ENCODE measurements at regions not wholly inside any gene's neighbourhood (a gene's known extent, or its start where the extent isn't known, plus 50 kb on each side); places are given as distances from the start of the nearest gene placed in this dataset.

DNA sequence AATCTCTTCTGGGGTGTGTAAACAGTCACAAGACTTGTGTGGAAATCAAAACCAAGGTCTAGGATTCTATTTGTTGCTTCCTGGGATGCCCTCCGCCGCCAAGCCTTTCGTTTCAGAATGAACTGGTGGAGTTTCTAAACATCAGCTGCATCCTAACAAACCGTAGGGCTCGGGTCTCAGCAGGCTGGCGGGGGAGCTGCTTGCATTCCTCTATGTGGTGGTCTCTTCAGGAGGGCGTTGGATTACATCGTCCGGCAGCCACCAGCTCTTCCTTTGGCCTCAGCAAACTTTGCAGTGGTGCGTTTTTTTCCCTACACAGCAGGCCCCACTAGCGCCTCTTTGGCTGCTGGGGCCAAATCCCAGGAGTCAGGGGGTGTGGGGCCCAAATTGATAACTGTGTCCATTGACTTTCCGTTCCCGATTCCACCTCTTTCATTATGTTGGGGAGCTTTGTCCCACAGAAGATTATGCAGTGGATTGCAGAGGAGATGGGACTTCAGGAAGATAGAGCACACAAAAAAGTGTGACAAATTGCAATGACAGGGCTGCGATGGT is 390.0 kb upstream of the NR2F2 start:
- H3K4me2 ChIP-seq (ENCODE audit: low read length), result no peak overlapping the region
- TF ChIP-seq EZH2 (IDR thresholded peaks at IDR 0.05; ENCODE audit: borderline replicate concordance, low read length), result no peak
- TF ChIP-seq, protein P1, sequence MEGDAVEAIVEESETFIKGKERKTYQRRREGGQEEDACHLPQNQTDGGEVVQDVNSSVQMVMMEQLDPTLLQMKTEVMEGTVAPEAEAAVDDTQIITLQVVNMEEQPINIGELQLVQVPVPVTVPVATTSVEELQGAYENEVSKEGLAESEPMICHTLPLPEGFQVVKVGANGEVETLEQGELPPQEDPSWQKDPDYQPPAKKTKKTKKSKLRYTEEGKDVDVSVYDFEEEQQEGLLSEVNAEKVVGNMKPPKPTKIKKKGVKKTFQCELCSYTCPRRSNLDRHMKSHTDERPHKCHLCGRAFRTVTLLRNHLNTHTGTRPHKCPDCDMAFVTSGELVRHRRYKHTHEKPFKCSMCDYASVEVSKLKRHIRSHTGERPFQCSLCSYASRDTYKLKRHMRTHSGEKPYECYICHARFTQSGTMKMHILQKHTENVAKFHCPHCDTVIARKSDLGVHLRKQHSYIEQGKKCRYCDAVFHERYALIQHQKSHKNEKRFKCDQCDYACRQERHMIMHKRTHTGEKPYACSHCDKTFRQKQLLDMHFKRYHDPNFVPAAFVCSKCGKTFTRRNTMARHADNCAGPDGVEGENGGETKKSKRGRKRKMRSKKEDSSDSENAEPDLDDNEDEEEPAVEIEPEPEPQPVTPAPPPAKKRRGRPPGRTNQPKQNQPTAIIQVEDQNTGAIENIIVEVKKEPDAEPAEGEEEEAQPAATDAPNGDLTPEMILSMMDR (IDR thresholded peaks at IDR 0.05; ENCODE audit: low read length), result no peak
- H3K4me1 ChIP-seq (ENCODE audit: insufficient read depth, low read length, severe bottlenecking), result no peaks in the 10 kb centered on the region
- H3K27ac ChIP-seq (ENCODE audit: low read depth, low read length, poor library complexity, severe bottlenecking), result no peak overlapping the region
- H2AFZ ChIP-seq (ENCODE audit: low read length), result no peak overlapping the region
- no peaks in the 10 kb centered on the region for H3K79me2 ChIP-seq (ENCODE audit: insufficient read depth, low read length)
- H3K9me2 ChIP-seq (ENCODE audit: low read depth, low read length), result no peaks in the 10 kb centered on the region
- no peak overlapping the region for H3K9ac ChIP-seq (ENCODE audit: low read length)
- H3K36me3 ChIP-seq (ENCODE audit: insufficient read depth, low read length), result no peaks in the 10 kb centered on the region
- no peaks in the 10 kb centered on the region for H3K27me3 ChIP-seq (ENCODE audit: insufficient read depth, low read length)
- no peaks in the 10 kb centered on the region for H3K9me3 ChIP-seq (ENCODE audit: low read length)
- no peaks in the 10 kb centered on the region for H3F3A ChIP-seq (ENCODE audit: insufficient read depth, low read length)
- no peaks in the 10 kb centered on the region for H4K20me1 ChIP-seq (ENCODE audit: insufficient read depth, low read length)
- H3K4me3 ChIP-seq (ENCODE audit: low read depth, low read length, poor library complexity, severe bottlenecking), result no peak overlapping the region

DNA sequence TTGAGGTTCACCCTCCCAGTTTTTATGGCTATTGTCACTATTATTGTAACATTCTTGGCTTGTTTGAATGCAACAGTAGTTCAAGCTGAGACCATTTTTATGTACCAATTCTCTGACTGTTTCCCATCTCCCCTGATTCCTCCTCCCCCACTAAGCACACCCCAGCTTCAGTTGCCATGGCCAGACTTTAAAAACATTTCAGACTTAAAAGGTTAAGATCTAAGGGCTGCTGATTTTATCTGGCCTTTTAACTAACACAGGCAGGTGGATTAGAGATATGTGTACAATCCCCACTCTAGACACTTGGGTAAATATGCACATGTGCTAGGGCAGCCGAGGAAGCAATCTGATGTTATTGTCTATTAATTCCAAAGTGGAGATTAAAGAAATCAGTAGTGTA is 386.3 kb upstream of the NR2F2 start:
- H3K79me2 ChIP-seq (ENCODE audit: insufficient read depth, low read length), result no peaks in the 10 kb centered on the region
- TF ChIP-seq, protein P1 (IDR thresholded peaks at IDR 0.05; ENCODE audit: low read length), result no peak
- no peak for TF ChIP-seq EZH2 (IDR thresholded peaks at IDR 0.05; ENCODE audit: borderline replicate concordance, low read length)
- H2AFZ ChIP-seq (ENCODE audit: low read length), result no peak overlapping the region
- no peaks in the 10 kb centered on the region for H3K36me3 ChIP-seq (ENCODE audit: insufficient read depth, low read length)
- no peaks in the 10 kb centered on the region for H3K4me1 ChIP-seq (ENCODE audit: insufficient read depth, low read length, severe bottlenecking)
- no peaks in the 10 kb centered on the region for H3K9me2 ChIP-seq (ENCODE audit: low read depth, low read length)
- H3K4me2 ChIP-seq (ENCODE audit: low read length), result no peak overlapping the region
- no peaks in the 10 kb centered on the region for H3K27me3 ChIP-seq (ENCODE audit: insufficient read depth, low read length)
- H3F3A ChIP-seq (ENCODE audit: insufficient read depth, low read length), result no peaks in the 10 kb centered on the region
- H3K9ac ChIP-seq (ENCODE audit: low read length), result no peak overlapping the region
- H3K4me3 ChIP-seq (ENCODE audit: low read depth, low read length, poor library complexity, severe bottlenecking), result no peak overlapping the region
- H4K20me1 ChIP-seq (ENCODE audit: insufficient read depth, low read length), result no peaks in the 10 kb centered on the region
- no peak overlapping the region for H3K27ac ChIP-seq (ENCODE audit: low read depth, low read length, poor library complexity, severe bottlenecking)
- no peaks in the 10 kb centered on the region for H3K9me3 ChIP-seq (ENCODE audit: low read length)

DNA sequence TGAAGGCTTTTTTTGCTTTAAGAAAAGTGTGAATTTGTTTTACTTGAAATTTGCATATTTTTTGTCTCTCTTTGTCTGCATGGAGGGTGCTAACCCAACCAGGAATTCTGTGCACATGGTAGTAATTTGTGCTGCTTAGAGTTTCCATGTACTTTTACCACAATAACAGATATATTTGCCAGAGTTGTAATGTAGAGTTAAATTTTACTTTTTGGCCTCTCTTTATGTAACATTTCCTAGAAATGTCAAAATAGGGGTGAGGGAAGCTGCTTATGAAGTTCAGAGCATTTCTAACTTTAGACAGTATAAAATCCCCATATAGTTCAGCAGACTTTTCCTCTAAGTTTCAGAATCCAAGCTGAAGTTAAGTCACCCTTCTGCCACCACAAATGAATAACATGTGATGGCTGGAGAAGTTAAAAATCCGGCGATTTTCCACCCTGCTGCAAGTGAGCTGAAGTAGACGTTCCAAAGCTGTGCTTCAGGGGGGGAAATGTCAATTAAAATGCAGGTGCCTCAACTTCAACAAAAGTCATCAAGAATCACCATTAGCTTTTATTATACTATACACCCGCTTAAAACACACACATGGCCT is 385.7 kb upstream of the NR2F2 start:
- Histone ChIP-seq H3K27me3 (ENCODE audit: insufficient read depth, low read length) (no peaks in the 10 kb centered on the region), H3K27ac (ENCODE audit: low read depth, low read length, poor library complexity, severe bottlenecking) (no peak overlapping the region), H3F3A (ENCODE audit: insufficient read depth, low read length) (no peaks in the 10 kb centered on the region), H3K9me3 (ENCODE audit: low read length) (no peaks in the 10 kb centered on the region), H2AFZ (ENCODE audit: low read length) (no peak overlapping the region), H3K9me2 (ENCODE audit: low read depth, low read length) (no peaks in the 10 kb centered on the region), H3K79me2 (ENCODE audit: insufficient read depth, low read length) (no peaks in the 10 kb centered on the region), H3K9ac (ENCODE audit: low read length) (no peak overlapping the region), H3K4me2 (ENCODE audit: low read length) (no peak overlapping the region), H4K20me1 (ENCODE audit: insufficient read depth, low read length) (no peaks in the 10 kb centered on the region), H3K4me1 (ENCODE audit: insufficient read depth, low read length, severe bottlenecking) (no peaks in the 10 kb centered on the region), H3K4me3 (ENCODE audit: low read depth, low read length, poor library complexity, severe bottlenecking) (no peak overlapping the region), H3K36me3 (ENCODE audit: insufficient read depth, low read length) (no peaks in the 10 kb centered on the region)
- TF ChIP-seq, protein P1 (IDR thresholded peaks at IDR 0.05; ENCODE audit: low read length), result no peak
- TF ChIP-seq EZH2 (IDR thresholded peaks at IDR 0.05; ENCODE audit: borderline replicate concordance, low read length), result no peak
